ENCODE measurements at regions not wholly inside any gene's neighbourhood (a gene's known extent, or its start where the extent isn't known, plus 50 kb on each side); places are given as distances from the start of the nearest gene placed in this dataset.

GRCh38 chr10:88168171-88169036, 305.0 kb downstream of the PTEN start:
- Histone ChIP-seq H3K4me3 (replicated peaks; ENCODE audit: low read depth, low read length) (no peak overlapping the region), H3K27me3 (replicated peaks; ENCODE audit: control insufficient read depth, insufficient read depth, low read length) (no peaks in the 10 kb centered on the region), H3K36me3 (ENCODE audit: control insufficient read depth, insufficient read depth, low read length) (no peaks in the 10 kb centered on the region)
- no peak for DNase-seq (ENCODE audit: extremely low read depth, insufficient read length)
- TF ChIP-seq CTCF (IDR thresholded peaks at IDR 0.05; ENCODE audit: insufficient read depth, low read length, poor library complexity, severe bottlenecking) = no peak

GRCh38 chr10:88169037-88169319, 305.6 kb downstream of the PTEN start:
- H3K27me3 ChIP-seq (replicated peaks; ENCODE audit: control insufficient read depth, insufficient read depth, low read length) = no peaks in the 10 kb centered on the region
- H3K4me3 ChIP-seq (replicated peaks; ENCODE audit: low read depth, low read length) = no peak overlapping the region
- no peak for DNase-seq (ENCODE audit: extremely low read depth, insufficient read length)
- TF ChIP-seq CTCF (IDR thresholded peaks at IDR 0.05; ENCODE audit: insufficient read depth, low read length, poor library complexity, severe bottlenecking) = no peak
- H3K36me3 ChIP-seq (ENCODE audit: control insufficient read depth, insufficient read depth, low read length) = no peaks in the 10 kb centered on the region

- Histone ChIP-seq H3K36me3 (ENCODE audit: control insufficient read depth, insufficient read depth, low read length) (no peaks in the 10 kb centered on the region), H3K4me3 (replicated peaks; ENCODE audit: low read depth, low read length) (no peak overlapping the region), H3K27me3 (replicated peaks; ENCODE audit: control insufficient read depth, insufficient read depth, low read length) (no peaks in the 10 kb centered on the region)
- no peak for TF ChIP-seq CTCF (IDR thresholded peaks at IDR 0.05; ENCODE audit: insufficient read depth, low read length, poor library complexity, severe bottlenecking)
- no peak for DNase-seq (ENCODE audit: extremely low read depth, insufficient read length)
Measured at GRCh38 chr10:88170628-88171027, 307.2 kb downstream of the PTEN start.

GRCh38 chr10:88172159-88172558, 308.7 kb downstream of the PTEN start:
- H3K27me3 ChIP-seq (replicated peaks; ENCODE audit: control insufficient read depth, insufficient read depth, low read length) = no peaks in the 10 kb centered on the region
- no peak for TF ChIP-seq CTCF (IDR thresholded peaks at IDR 0.05; ENCODE audit: insufficient read depth, low read length, poor library complexity, severe bottlenecking)
- H3K36me3 ChIP-seq (ENCODE audit: control insufficient read depth, insufficient read depth, low read length) = no peaks in the 10 kb centered on the region
- no peak for DNase-seq (ENCODE audit: extremely low read depth, insufficient read length)
- H3K4me3 ChIP-seq (replicated peaks; ENCODE audit: low read depth, low read length) = no peak overlapping the region

- no peaks in the 10 kb centered on the region for H3K27me3 ChIP-seq (replicated peaks; ENCODE audit: control insufficient read depth, insufficient read depth, low read length)
- no peaks in the 10 kb centered on the region for H3K36me3 ChIP-seq (ENCODE audit: control insufficient read depth, insufficient read depth, low read length)
- no peak overlapping the region for H3K4me3 ChIP-seq (replicated peaks; ENCODE audit: low read depth, low read length)
- no peak for DNase-seq (ENCODE audit: extremely low read depth, insufficient read length)
- no peak for TF ChIP-seq CTCF (IDR thresholded peaks at IDR 0.05; ENCODE audit: insufficient read depth, low read length, poor library complexity, severe bottlenecking)
Measured at GRCh38 chr10:88174391-88174790, 311.0 kb downstream of the PTEN start.

- no peaks in the 10 kb centered on the region for H3K36me3 ChIP-seq (ENCODE audit: control insufficient read depth, insufficient read depth, low read length)
- no peak for DNase-seq (ENCODE audit: extremely low read depth, insufficient read length)
- no peaks in the 10 kb centered on the region for H3K27me3 ChIP-seq (replicated peaks; ENCODE audit: control insufficient read depth, insufficient read depth, low read length)
- TF ChIP-seq CTCF (IDR thresholded peaks at IDR 0.05; ENCODE audit: insufficient read depth, low read length, poor library complexity, severe bottlenecking) = no peak
- H3K4me3 ChIP-seq (replicated peaks; ENCODE audit: low read depth, low read length) = no peak overlapping the region
Measured at GRCh38 chr10:88178758-88179157, 315.3 kb downstream of the PTEN start.
